ENCODE measurements at regions not wholly inside any gene's neighbourhood (a gene's known extent, or its start where the extent isn't known, plus 50 kb on each side); places are given as distances from the start of the nearest gene placed in this dataset.
A peak's percentile ranks its signal among the peaks of the same experiment; 100 is the strongest.

DNA sequence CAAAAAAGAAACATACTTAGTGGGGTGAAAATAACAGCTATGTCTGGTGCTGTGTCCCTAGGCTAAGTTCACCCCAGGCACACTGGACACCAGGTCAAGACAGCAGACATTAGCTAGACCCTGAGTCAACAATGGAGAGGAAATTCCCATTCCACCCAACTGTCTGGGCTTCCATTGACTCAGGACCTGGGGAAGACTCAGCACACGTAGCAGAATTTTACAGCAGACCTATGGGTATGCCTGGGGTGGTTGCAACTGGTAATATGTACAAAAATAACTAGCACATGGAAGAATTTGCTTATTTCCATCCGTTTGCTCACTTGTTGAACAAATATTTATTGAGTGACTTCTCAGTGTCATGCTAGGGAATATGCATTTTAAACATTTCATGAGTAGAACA is 117.0 kb downstream of the GAS1 start:
- DNase-seq (ENCODE audit: low spot score): no peak

DNA sequence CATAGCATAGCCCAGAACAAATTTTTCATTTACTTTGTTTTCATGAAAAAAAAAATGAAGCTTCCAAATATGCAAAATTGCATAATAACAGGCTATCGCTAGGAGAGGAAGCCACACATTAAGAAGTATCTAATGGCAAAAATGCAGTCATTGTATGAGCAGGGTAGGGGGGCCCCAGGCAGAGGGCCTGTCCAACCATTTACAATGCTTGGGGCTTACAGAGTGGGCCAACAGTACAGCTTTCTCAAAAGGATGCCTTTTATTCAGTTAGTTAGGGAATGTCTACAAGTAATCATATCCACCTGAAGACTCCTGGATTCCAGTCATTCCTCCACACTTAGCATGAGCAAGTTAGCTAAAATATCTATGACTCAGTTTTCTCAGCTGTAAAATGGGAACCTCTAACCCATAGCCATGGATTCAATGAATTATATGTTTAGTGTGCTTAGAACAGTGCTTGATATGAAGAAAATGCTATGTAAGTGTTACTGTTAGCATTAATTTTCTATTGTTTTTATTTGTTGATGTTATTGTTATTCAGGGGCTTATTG is 117.7 kb downstream of the GAS1 start:
- DNase-seq (ENCODE audit: low spot score): no peak

GRCh38 chr9:86828631-86829030 is 118.7 kb downstream of the GAS1 start:
- DNase-seq (ENCODE audit: low spot score): no peak

DNA sequence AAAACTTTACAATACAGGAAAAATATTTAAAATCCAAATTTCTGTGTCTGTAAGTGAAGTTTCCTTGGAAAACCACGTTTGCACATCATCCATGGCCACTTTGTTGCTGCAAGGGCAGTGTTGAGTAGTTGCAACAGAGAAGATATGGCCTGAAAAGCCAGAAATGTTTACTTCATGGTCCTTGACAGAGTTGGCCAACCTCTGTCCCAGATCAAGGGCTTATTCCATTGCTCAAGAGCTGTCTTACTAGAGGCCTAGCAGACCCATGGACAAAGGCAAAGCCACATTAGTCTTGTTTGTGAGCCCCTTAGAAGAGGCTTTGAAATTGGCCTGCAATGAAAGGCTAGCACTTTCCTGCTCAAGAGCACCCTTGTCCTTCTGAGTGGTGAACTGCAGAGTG is 119.4 kb downstream of the GAS1 start:
- DNase-seq (ENCODE audit: low spot score): no peak

DNA sequence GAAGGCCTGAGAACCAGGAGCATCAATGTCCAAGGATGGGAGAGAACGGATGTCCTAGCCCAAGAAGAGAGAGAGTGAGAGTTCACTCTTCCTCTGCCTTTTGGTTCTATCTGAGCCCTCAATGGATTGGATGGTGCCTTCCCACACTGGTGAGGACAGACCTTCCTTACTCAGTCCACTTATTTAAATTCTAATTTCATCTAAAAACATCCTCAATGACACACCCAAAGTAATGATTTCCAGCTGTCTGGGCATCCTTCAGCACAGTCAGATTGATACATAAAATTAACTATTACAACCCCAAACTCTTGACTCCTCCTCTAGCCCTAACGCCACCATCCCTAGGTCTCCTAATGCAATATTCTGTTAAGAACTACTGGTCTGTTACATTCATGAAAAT is 122.0 kb downstream of the GAS1 start:
- DNase-seq (ENCODE audit: low spot score): peak; percentile 14

DNA sequence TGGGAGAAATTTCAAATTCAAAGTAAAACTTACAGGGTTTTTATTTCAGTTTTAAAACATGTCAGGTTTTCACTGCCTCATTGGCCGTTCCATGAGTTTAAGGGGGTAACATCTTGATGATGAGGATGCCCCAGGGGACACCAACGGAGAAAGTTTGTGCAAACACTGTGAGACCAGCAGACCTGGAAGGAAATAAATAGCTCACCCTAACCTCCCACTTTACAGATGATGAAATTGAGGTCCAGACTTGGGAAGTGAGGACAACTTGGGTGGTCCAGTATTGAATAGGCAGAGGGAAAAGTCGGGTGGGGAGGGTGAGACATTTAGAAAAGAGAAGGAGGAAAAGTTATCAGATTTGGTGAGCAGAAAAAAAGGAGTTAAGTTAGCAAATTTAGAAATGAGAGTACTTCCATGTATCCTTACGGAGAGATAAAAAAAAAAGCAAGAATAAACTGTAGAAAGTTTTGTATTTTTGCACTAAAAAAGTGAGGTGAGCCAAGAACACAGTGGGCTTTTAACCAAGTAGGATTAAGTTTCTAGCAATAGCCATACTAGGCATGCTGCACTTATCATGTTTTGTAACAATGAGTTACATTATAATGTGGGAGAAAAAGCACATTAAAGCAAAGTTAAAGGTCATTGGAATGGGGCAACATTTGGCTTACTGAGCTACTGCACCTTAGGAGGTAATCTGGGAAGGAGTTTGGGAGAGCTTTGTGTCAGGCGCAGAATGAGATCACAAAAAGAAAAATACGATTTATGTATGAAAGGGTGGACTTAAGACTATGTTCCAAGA is 125.1 kb downstream of the GAS1 start:
- DNase-seq (ENCODE audit: low spot score): no peak

- DNase-seq (ENCODE audit: low spot score): no peak
These were observed 126.1 kb downstream of the GAS1 start for GRCh38 chr9:86821006-86821845.

DNA sequence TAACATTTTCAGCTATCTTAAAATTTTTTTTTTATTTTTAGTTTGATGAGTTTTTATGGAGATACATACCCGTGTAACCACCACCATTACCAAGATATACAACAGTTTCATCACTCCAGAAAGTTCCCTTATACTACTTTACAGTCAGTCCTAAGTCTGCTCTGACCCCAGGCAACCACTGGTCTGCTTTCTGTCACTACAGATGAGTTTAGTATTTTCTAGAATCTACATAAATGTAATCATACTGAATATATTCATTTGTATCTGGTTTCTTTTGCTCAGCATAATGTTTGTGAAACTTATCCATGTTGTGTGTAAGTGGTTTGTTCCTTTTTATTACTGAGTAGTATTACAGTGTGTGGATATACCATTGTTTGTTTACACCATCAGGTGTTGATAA is 127.8 kb downstream of the GAS1 start:
- no peak for DNase-seq (ENCODE audit: low spot score)

DNA sequence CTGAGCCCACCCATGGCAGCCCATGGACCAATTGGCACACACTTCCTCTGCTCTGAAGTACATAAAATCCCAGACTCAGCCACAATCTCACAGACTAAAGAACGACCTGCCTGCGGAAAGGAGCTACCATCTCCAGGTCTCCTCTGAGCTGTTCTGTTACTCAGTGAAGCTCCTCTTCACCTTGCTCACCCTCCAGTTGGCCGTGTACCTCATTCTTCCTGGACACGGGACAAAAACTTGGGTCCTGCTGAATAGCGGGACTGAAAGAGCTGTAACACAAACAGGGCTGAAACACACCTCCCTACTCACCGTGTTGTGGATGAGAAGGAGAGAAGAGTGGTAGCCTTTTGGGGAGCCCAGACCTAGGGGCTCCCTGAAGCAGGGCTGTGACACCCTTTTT is 128.7 kb downstream of the GAS1 start:
- DNase-seq (ENCODE audit: low spot score): no peak

- no peak for DNase-seq (ENCODE audit: low spot score)
These were observed 130.4 kb downstream of the GAS1 start for GRCh38 chr9:86816868-86817267.

DNA sequence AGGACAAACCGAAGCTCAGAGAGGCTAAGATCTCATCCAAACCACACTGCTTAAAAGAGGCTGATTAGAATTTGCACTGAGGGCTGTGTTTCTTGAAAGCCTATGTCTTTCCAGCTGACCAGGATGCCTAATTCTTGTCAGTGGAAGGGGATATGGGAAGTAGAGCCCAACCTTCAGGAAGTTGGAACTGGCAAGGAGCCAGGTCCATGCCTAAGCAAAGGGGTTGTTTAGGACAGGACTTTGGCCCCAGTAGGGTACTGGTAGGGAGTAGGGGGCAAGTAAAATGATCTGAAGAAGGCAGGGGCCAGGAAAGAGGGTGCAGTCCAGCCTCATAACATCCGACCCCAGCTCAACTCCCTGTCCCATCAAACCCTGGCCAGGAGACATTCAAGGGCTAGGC is 130.9 kb downstream of the GAS1 start:
- no peak for DNase-seq (ENCODE audit: low spot score)

- no peak for DNase-seq (ENCODE audit: low spot score)
These were observed 134.7 kb downstream of the GAS1 start for GRCh38 chr9:86812616-86813015.

- DNase-seq (ENCODE audit: low spot score): no peak
These were observed 137.4 kb downstream of the GAS1 start for GRCh38 chr9:86809759-86810367.

DNA sequence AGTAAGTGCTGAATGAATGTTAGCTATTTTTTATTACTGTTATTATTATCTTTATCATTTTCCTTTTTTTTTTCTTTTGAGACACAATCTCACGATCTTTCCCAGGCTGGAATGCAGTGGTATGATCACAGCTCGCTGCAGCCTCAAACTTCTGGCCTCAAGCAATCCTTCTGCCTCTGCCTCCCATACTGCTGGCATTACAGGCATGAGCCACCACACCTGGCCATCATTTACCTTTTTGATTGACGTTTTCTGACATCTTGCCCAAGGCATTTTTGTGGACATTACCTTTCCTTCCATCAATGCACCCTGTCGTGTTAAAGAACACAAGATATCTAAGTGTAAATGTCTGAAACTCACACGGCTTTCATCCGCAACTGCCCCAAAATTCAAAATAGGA is 138.2 kb downstream of the GAS1 start:
- DNase-seq (ENCODE audit: low spot score): no peak

- no peak for DNase-seq (ENCODE audit: low spot score)
These were observed 139.8 kb downstream of the GAS1 start for GRCh38 chr9:86807367-86807976.

DNA sequence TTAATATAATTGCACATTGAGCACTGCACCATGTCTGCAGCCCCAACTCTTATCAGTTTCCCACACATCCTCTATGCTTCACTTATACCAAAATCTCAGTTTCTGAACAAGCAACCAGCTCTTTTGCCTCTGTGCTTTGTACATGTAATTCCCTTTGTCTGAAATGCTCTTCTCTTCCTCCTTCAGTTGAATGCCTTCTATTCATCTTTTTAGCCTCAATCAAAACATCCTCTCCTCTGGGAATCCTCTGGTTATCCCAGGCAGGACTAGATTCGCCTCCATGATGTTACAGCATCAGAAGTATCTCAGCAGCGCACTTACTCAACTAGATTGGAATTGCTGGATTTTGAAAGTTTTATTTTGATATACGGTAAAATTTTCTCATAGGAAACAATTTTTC is 143.3 kb downstream of the GAS1 start:
- DNase-seq (ENCODE audit: low spot score): no peak

DNA sequence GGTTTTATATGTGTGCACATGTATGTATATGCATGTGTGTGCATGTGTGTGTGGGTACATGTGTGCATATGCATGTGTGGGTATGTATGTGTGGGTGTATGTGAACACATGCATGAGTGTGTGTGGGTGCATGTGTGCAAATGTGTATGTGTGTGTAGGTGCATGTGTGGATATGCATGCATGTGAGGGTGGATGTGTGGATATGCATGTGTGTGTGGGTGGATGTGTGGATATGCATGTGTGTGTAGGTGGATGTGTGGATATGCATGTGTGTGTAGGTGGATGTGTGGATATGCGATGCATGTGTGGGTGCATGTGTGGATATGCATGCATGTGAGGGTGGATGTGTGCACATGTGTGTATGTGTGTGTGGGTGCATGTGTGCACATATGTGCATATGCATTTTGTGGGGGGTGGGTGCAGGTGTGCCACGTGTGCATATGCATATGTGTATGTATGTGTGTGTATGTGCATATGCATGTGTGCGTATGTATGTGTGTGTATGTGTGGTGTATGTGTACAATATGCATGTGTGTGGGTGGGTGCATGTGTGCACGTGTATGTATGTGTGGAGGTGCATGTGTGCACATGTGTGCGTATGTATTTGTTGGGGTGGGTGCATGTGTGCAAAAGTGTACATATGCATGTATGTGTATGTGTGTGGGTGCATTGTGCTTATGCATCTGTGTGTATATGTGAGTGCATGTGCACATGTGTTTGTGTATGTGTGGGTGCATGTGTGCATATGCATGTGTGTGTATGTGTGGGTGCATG is 144.2 kb downstream of the GAS1 start:
- DNase-seq (ENCODE audit: low spot score): no peak

GRCh38 chr9:86801246-86801645 is 146.1 kb downstream of the GAS1 start:
- DNase-seq (ENCODE audit: low spot score): no peak

DNA sequence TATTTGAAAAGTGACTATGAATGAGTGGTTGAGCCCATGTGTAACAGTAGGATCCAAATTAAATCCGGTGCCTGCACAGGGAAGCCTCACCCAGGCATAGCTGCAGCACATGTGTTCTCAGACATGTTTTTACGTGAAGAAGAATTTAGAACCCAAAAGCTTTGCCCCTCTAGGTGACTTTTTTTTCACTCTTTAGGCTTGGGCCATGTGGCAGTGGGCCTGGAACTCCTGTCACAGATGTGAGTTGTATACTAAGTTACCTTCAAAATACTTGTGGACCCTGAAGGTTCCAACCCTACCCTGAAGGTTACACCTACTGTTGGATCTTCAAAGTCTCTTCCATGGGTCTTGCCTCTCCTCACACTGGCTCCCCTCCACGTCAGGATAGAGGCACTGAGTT is 146.6 kb downstream of the GAS1 start:
- DNase-seq (ENCODE audit: low spot score): no peak

GRCh38 chr9:86798966-86799365 is 148.3 kb downstream of the GAS1 start:
- DNase-seq (ENCODE audit: low spot score): no peak

DNA sequence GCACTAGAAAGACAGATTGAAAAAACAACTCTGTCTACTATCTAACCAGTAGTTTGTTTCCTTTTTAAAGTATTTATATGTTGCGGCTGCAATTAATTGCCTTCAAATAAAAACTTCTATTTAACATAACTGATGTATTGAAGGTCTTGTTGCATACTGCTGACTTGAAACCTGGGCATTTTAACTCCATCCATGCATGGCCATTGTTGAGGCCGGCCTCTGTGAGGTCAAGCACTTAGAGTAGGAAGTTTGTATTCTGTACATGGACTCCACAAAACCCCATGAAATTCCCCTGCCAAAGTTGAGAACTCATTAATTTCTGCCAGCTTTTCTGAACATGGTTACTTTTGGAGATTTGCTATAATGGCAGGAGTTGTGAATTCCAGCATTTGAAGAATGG is 150.6 kb downstream of the GAS1 start:
- DNase-seq (ENCODE audit: low spot score): no peak
